ENCODE measurements at regions not wholly inside any gene's neighbourhood (a gene's known extent, or its start where the extent isn't known, plus 50 kb on each side); places are given as distances from the start of the nearest gene placed in this dataset.

GRCh38 chr2:47236503-47237215 lies 60.3 kb upstream of the CALM2 start:
- no peak for DNase-seq (ENCODE audit: low read depth in 3 of 3)

GRCh38 chr2:47235132-47235531 lies 58.8 kb upstream of the CALM2 start:
- no peak for DNase-seq (ENCODE audit: low read depth in 3 of 3)

- no peak for DNase-seq (ENCODE audit: low read depth in 3 of 3)
These were observed 58.1 kb upstream of the CALM2 start for GRCh38 chr2:47234456-47234855.

- no peak for DNase-seq (ENCODE audit: low read depth in 3 of 3)
These were observed 56.6 kb upstream of the CALM2 start for GRCh38 chr2:47232738-47233415.

- DNase-seq (ENCODE audit: low read depth in 3 of 3), result no peak
These were observed 54.1 kb upstream of the CALM2 start for GRCh38 chr2:47230418-47230817.

- DNase-seq (ENCODE audit: low read depth in 3 of 3), result no peak
These were observed 51.4 kb upstream of the CALM2 start for GRCh38 chr2:47227532-47228279.

GRCh38 chr2:47226923-47227220 lies 50.6 kb upstream of the CALM2 start:
- no peak for DNase-seq (ENCODE audit: low read depth in 3 of 3)

- no peak for DNase-seq (ENCODE audit: low read depth in 3 of 3)
These were observed 50.0 kb upstream of the CALM2 start for GRCh38 chr2:47226132-47226922.

All from stimulated activated CD4-positive, alpha-beta T cell treated with anti-CD3 and anti-CD28 coated beads, TNF-alpha, amount 100 ng/mL, for 24 hours (primary cell).